Neural cell (in vitro differentiated cells): ENCODE measurements at regions not wholly inside any gene's neighbourhood (a gene's known extent, or its start where the extent isn't known, plus 50 kb on each side); places are given as distances from the start of the nearest gene placed in this dataset.

ENCODE experiments used
- CTCF ChIP-seq: fragments of 450-650 bp; IDR thresholded peaks from 2 replicates; pipeline ENCODE4 v1.5.1; 2014; ENCODE audit warnings: antibody characterized with exemption, mild to moderate bottlenecking, moderate library complexity; ENCODE audit not compliant: poor library complexity, severe bottlenecking
- EP300 ChIP-seq: fragments of 450-650 bp; conservative IDR thresholded peaks from 2 replicates; pipeline ENCODE4 v1.6.1; 2014; ENCODE audit warnings: antibody characterized with exemption, mild to moderate bottlenecking, moderate library complexity; ENCODE audit not compliant: poor library complexity, severe bottlenecking
- EZH2 ChIP-seq: fragments of 200-600, 300-800 bp; shearing (Covaris generic), sonication (generic); IDR thresholded peaks from 2 replicates; pipeline ENCODE4 v1.6.1; 2014; ENCODE audit warnings: antibody characterized with exemption, low read length, borderline replicate concordance, mild to moderate bottlenecking; ENCODE audit not compliant: insufficient read depth, poor library complexity, severe bottlenecking
- MXI1 ChIP-seq: fragments of 450-650 bp; conservative IDR thresholded peaks from 2 replicates; pipeline ENCODE4 v1.6.1; 2014; ENCODE audit warnings: antibody characterized with exemption, mild to moderate bottlenecking; ENCODE audit not compliant: poor library complexity, severe bottlenecking
- POLR2AphosphoS5 ChIP-seq: IDR thresholded peaks from 2 replicates; pipeline ENCODE4 v1.6.1; 2012
- RAD21 ChIP-seq: fragments of 450-650 bp; conservative IDR thresholded peaks from 2 replicates; pipeline ENCODE4 v1.6.1; 2014; ENCODE audit warnings: antibody characterized with exemption, mild to moderate bottlenecking, moderate library complexity
- REST ChIP-seq: IDR thresholded peaks from 2 replicates; pipeline ENCODE4 v1.6.1; 2012; ENCODE audit warnings: borderline replicate concordance
- SMC3 ChIP-seq: fragments of 450-650 bp; conservative IDR thresholded peaks from 2 replicates; pipeline ENCODE4 v1.6.1; 2014; ENCODE audit warnings: antibody characterized with exemption, mild to moderate bottlenecking, moderate library complexity; ENCODE audit not compliant: poor library complexity
- TAF1 ChIP-seq: IDR thresholded peaks from 2 replicates; pipeline ENCODE4 v1.6.1; 2012; ENCODE audit warnings: low read depth

- no peak for TF ChIP-seq CTCF
- no peak for TF ChIP-seq EP300
- TF ChIP-seq REST, result no peak
- TF ChIP-seq POLR2AphosphoS5, result no peak
- TF ChIP-seq TAF1, result no peak
- no peak for TF ChIP-seq EZH2
- no peak for TF ChIP-seq MXI1
- no peak for TF ChIP-seq RAD21
- no peak for TF ChIP-seq SMC3
These were observed 198.4 kb downstream of the ADAMTS15 start for GRCh38 chr11:130646881-130647280.
